ENCODE measurements at regions not wholly inside any gene's neighbourhood (a gene's known extent, or its start where the extent isn't known, plus 50 kb on each side); places are given as distances from the start of the nearest gene placed in this dataset.

- DNase-seq (ENCODE audit: low read depth, low spot score) (no peak), FAIRE-seq (no peak)
- BruUV-seq (replicated peaks) = no TSS peak
- no peak overlapping the region for H3K9ac ChIP-seq (replicated peaks; ENCODE audit: extremely low read depth, insufficient read depth, low read length)
- H3K9me3 ChIP-seq (replicated peaks; ENCODE audit: control insufficient read depth, insufficient read depth, low read length) = no peaks in the 10 kb centered on the region
- H3K27me3 ChIP-seq (ENCODE audit: control insufficient read depth in 2 of 2, insufficient read depth in 2 of 2, low read length in 2 of 2) = no peaks in the 10 kb centered on the region
- TF ChIP-seq FOS (IDR thresholded peaks at IDR 0.05; ENCODE audit: borderline replicate concordance, insufficient read depth, low read length) (no peak), MYC (IDR thresholded peaks at IDR 0.05; ENCODE audit: low read depth, low read length) (no peak), MAX (IDR thresholded peaks at IDR 0.05; ENCODE audit: insufficient read depth, insufficient read length) (no peak), CTCF (IDR thresholded peaks at IDR 0.05; ENCODE audit: extremely low read depth in 1 of 2, insufficient read depth in 1 of 2, low read depth in 1 of 2, low read length in 2 of 2) (no peak), POLR2A (IDR thresholded peaks at IDR 0.05; ENCODE audit: low read depth, low read length) (no peak), POLR2AphosphoS5 (IDR thresholded peaks at IDR 0.05; ENCODE audit: insufficient read depth, low read depth, low read length) (no peak), EZH2 (IDR thresholded peaks at IDR 0.05; ENCODE audit: borderline replicate concordance, low read depth, low read length, severe bottlenecking) (no peak), JUN (IDR thresholded peaks at IDR 0.05; ENCODE audit: borderline replicate concordance, insufficient read depth, insufficient read length, low read depth) (no peak), GATA2 (IDR thresholded peaks at IDR 0.05; ENCODE audit: insufficient read depth, insufficient read length, low read depth, low read length) (no peak)
- intact Hi-C loops (cut with micrococcal nuclease) = no loop called here
- H3K27ac ChIP-seq (ENCODE audit: insufficient read depth, low read depth, low read length) = no peak overlapping the region
- H3K4me1 ChIP-seq (ENCODE audit: control insufficient read depth, extremely low read depth, insufficient read depth, low read length) = no peaks in the 10 kb centered on the region
- POLR2A ChIA-PET = no interaction called here
- H3K4me2 ChIP-seq (ENCODE audit: insufficient read depth, low read length) = no peak overlapping the region
- H3K9me1 ChIP-seq (replicated peaks; ENCODE audit: control insufficient read depth, extremely low read depth, insufficient read depth, low read length) = no peaks in the 10 kb centered on the region
- CTCF ChIA-PET = no interaction called here
- H3K36me3 ChIP-seq (ENCODE audit: control insufficient read depth in 2 of 2, extremely low read depth in 1 of 2, insufficient read depth in 2 of 2, low read length in 2 of 2) = no peaks in the 10 kb centered on the region
- no peak overlapping the region for H2AFZ ChIP-seq (ENCODE audit: low read depth, low read length)
- H3K4me3 ChIP-seq (replicated peaks in 1 of 3; ENCODE audit: insufficient read depth in 1 of 3, low read depth in 1 of 3, low read length in 3 of 3) = no peak overlapping the region
- H4K20me1 ChIP-seq (replicated peaks; ENCODE audit: control insufficient read depth, extremely low read depth, insufficient read depth, low read length) = no peaks in the 10 kb centered on the region
- dilution Hi-C loops (cut with MboI; ENCODE audit: extremely low pct_ligation_motif_present, low sequenced_read_pairs) = no loop called here
- H3K79me2 ChIP-seq (ENCODE audit: control insufficient read depth, insufficient read depth, low read length) = no peaks in the 10 kb centered on the region
These were observed 1299.0 kb upstream of the B3GALT2 start for GRCh38 chr1:194485432-194485831.
